Small intestine (tissue), 7 donors: ENCODE measurements at regions not wholly inside any gene's neighbourhood (a gene's known extent, or its start where the extent isn't known, plus 50 kb on each side); places are given as distances from the start of the nearest gene placed in this dataset.

Source experiments
- DNase-seq, 2 donors: peaks; one replicate each; pipeline versions ENCODE4 v3.0.0 to v3.0.0-alpha.2; 2013
- FAIRE-seq: peaks from 2 replicates; lab custom pipeline; 2012; peaks lifted over from hg19 to GRCh38; lab: Jason Lieb, UNC
- H3K27ac ChIP-seq, 3 donors: one replicate each; pipeline ENCODE4 v1.5.1; 2013; ENCODE audit warnings: low read length in 2 of 3, mild to moderate bottlenecking in 2 of 3, control low read depth in 1 of 3, inconsistent platforms in 1 of 3, low read depth in 1 of 3, moderate library complexity in 1 of 3
- H3K27me3 ChIP-seq, 3 donors: one replicate each; pipeline ENCODE4 v1.6.1; 2013; ENCODE audit warnings: low read length in 3 of 3, inconsistent platforms in 1 of 3; ENCODE audit not compliant: control insufficient read depth in 3 of 3, insufficient read depth in 3 of 3
- H3K36me3 ChIP-seq, 3 donors: one replicate each; pipeline ENCODE4 v1.6.1; 2013; ENCODE audit warnings: low read length in 3 of 3, inconsistent platforms in 1 of 3, low read depth in 1 of 3, mild to moderate bottlenecking in 1 of 3, moderate library complexity in 1 of 3; ENCODE audit not compliant: control insufficient read depth in 3 of 3, insufficient read depth in 2 of 3
- H3K4me1 ChIP-seq, 3 donors: one replicate each; pipeline ENCODE4 v1.6.1; 2013; ENCODE audit warnings: low read length in 2 of 3, inconsistent platforms in 1 of 3, low read depth in 1 of 3, mild to moderate bottlenecking in 1 of 3, moderate library complexity in 1 of 3; ENCODE audit not compliant: control insufficient read depth in 3 of 3, insufficient read depth in 2 of 3
- H3K4me3 ChIP-seq, 3 donors: one replicate each; pipeline ENCODE4 v1.5.1; 2013; ENCODE audit warnings: low read length in 3 of 3, control low read depth in 1 of 3, inconsistent platforms in 1 of 3, low read depth in 1 of 3, mild to moderate bottlenecking in 1 of 3, moderate library complexity in 1 of 3
- H3K9me3 ChIP-seq, 2 donors: one replicate each; pipeline ENCODE4 v1.6.1; 2013; ENCODE audit warnings: low read depth in 1 of 2, low read length in 1 of 2; ENCODE audit not compliant: control insufficient read depth in 2 of 2, insufficient read depth in 1 of 2
- WGBS, 3 donors: extraction: QIAGEN DNeasy Blood & Tissue Kit; methylation state at CpG; one replicate each; pipeline ENCODE4 v1.1.7; 2013; 5-methylcytosine and 5-hydroxymethylcytosine counted together
- donor health status: healthy with polysubstance abuse.
- donor health status: control.
- donor health status: control.
- donor health status: Bipolar disorder and iron deficiency.
- donor health status: healthy.

DNA sequence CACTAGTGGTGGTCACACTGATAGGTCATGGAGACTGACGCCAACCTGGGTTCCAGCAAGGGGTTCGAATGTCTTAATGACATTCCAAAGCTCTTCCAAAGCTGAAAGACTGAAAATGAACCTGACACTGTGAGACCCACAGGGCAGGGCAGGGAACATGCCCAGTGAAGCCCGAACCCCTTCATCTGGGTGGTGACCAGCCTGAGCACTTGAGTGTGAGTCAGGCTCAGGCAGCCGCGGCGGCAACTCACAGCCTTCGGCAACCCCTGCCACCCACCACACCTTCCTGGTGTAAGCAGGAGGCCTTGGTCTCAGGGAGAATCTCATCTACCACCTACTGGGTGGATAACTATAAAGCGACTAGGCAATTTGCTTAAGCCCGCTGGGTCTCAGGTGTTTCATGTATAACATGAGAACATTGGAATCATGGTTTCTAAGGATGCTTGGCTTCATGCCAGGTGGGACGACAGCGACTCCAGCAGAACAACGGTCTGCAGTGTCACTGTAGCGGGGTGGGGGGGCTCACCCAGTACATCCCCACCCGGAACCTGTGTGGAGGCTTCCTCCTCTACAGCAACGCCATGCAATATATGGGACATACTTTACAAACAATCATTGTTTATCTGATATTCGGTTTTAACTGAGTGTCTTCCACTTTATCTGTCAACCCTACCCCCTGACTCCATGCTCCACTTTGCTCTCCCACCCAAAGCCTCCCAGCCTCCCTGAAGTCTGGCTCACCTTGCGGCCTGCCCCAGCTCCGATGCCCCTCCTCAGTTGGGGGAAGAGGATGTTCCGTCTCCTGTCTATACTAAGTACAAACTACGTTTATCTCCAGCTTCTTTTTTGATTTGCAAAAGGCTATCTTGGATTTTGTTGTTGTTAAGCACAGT, 125.0 kb upstream of the MEF2A start:
- no peak overlapping the region for H3K4me3 ChIP-seq
- H3K9me3 ChIP-seq = no peaks in the 10 kb centered on the region
- H3K27ac ChIP-seq = no peak overlapping the region
- no peak for FAIRE-seq
- H3K4me1 ChIP-seq = peaks cover 0 to 6% (median 0%) of the 10 kb centered on the region in 3 donors
- H3K36me3 ChIP-seq = no peaks in the 10 kb centered on the region
- H3K27me3 ChIP-seq = no peaks in the 10 kb centered on the region
- no peak for DNase-seq
- WGBS, 3 donors = 81 to 86% (median 84%) methylated on average over 20 of the region's 20 CpGs

DNA sequence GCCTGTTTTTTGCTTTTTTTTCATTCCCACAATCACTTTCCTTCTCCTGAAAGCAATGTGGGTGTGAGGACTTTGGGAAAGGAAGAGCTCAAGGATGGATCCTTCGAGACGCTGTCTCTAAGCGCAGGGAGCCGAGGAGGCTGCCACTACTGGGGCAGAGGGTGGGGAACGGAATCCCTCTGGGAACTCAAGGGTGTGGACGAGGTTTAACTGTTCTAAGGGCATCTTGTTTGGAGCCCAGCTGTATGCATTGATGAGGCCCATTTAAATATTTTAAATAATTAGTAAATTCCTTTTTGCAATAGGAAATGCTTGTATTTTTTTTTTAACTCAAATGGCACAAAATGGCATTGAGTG, 124.4 kb upstream of the MEF2A start:
- FAIRE-seq (no peak), DNase-seq (no peak)
- Histone ChIP-seq H3K9me3 (no peaks in the 10 kb centered on the region), H3K27me3 (no peaks in the 10 kb centered on the region), H3K4me1 (peaks cover 0 to 6% (median 0%) of the 10 kb centered on the region in 3 donors), H3K4me3 (no peak overlapping the region), H3K27ac (no peak overlapping the region), H3K36me3 (no peaks in the 10 kb centered on the region)
- 79 to 88% (median 84%) methylated on average over 6 of the region's 6 CpGs for WGBS, 3 donors

DNA sequence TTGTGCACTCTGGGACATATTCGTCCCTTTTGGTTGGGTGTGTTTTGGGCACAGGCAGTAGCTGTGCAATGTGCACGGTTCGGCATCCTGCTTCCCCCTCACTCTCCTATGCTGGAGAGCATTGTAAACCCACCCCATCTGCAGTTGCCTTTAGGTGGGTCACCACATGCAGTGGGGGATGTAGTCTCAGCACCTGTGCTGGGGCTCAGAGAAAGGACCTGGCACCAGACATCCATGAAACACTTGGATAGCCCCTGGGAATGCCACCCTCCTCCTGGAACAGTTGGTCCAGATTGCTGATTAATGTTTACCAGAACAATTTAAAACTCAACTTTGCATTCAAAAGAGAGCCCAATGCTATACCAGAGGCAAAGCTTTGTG, 123.9 kb upstream of the MEF2A start:
- FAIRE-seq (no peak), DNase-seq (no peak)
- H3K9me3 ChIP-seq = no peaks in the 10 kb centered on the region
- H3K36me3 ChIP-seq = no peaks in the 10 kb centered on the region
- peaks cover 0 to 6% (median 0%) of the 10 kb centered on the region in 3 donors for H3K4me1 ChIP-seq
- H3K4me3 ChIP-seq = no peak overlapping the region
- WGBS, 3 donors = 71 to 82% (median 77%) methylated on average over 3 of the region's 3 CpGs
- peak overlapping the region in 1 of 3 donors; percentile 50 for H3K27ac ChIP-seq
- H3K27me3 ChIP-seq = no peaks in the 10 kb centered on the region

GRCh38 chr15:99442252-99442897, 123.4 kb upstream of the MEF2A start:
- Histone ChIP-seq H3K27ac (peak overlapping the region in 1 of 3 donors; percentile 50), H3K27me3 (no peaks in the 10 kb centered on the region), H3K36me3 (no peaks in the 10 kb centered on the region), H3K4me1 (peaks cover 0 to 6% (median 0%) of the 10 kb centered on the region in 3 donors), H3K9me3 (no peaks in the 10 kb centered on the region), H3K4me3 (no peak overlapping the region)
- peak; percentile 31 to 35 for DNase-seq
- FAIRE-seq = no peak
- WGBS, 3 donors = 16 to 39% (median 33%) methylated on average over 14 of the region's 14 CpGs

DNA sequence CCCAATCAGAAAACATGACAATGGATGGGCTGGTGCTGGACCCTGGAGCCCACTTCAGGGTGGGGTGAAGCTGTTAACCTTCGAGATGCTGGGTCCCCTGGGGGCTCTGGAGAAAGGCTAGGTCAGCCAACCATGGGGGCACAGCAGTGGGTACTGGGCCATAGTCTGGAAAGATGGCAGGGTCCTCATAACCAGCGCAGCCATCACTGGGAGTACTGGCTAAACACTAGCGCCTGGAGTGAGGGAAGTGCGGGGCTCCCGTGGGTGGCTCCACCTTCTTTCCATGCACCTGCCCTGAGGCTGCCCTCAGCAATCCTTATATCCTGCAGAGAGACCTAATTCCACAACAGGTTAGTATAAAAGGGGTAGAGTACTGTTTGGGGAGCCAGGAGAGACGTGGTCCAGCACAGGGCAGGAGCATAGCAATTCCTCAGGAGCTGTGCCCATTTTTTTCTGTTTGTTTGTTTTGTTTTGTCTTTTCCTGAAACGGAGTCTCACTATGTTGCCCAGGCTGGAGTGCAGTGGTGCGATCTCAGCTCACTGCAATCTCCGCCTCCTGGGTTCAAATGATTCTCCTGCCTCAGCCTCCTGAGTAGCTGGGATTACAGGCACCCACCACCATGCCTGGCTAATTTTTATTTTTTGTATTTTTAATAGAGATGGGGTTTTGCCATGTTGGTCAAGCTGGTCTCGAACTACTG, 122.6 kb upstream of the MEF2A start:
- H3K9me3 ChIP-seq = no peaks in the 10 kb centered on the region
- no peak overlapping the region for H3K27ac ChIP-seq
- no peak for DNase-seq
- no peak overlapping the region for H3K4me3 ChIP-seq
- WGBS, 3 donors = 59 to 81% (median 64%) methylated on average over 10 of the region's 10 CpGs
- H3K36me3 ChIP-seq = no peaks in the 10 kb centered on the region
- H3K27me3 ChIP-seq = no peaks in the 10 kb centered on the region
- FAIRE-seq = no peak
- H3K4me1 ChIP-seq = peaks cover 0 to 10% (median 3%) of the 10 kb centered on the region in 3 donors

GRCh38 chr15:99443768-99444446, 121.9 kb upstream of the MEF2A start:
- Histone ChIP-seq H3K36me3 (no peaks in the 10 kb centered on the region), H3K9me3 (no peaks in the 10 kb centered on the region), H3K27me3 (no peaks in the 10 kb centered on the region), H3K4me3 (no peak overlapping the region), H3K27ac (no peak overlapping the region), H3K4me1 (peaks cover 0 to 10% (median 3%) of the 10 kb centered on the region in 3 donors)
- FAIRE-seq (no peak), DNase-seq (no peak)
- 69 to 81% (median 72%) methylated on average over 13 of the region's 13 CpGs for WGBS, 3 donors

DNA sequence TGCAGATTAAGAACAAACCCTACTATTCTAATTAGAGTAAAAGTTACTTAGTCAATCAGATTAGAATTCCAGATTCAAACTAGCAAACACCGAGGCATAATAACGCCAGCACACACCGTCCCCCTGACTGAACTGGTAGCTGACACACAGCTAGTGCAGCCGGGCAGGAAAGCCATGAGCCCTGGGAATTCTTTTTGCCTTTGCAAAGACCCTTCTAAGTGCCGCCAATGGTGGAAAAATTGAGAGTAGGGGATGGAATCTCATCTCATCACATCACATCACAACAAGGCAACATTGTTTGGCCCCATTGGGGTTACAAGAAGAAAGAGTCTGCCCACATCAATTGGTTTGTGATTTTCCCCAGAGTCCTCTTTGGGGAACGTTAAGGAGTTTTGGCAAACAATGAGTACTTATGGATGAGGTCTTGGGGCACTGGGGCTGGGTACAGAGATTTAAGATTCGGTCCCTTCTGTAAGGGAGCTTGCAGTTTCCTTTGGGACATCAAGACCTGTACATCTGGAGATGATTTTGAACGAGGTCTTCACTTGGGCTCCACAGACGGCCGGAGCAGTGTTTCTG, 120.4 kb upstream of the MEF2A start:
- Histone ChIP-seq H3K4me1 (peaks cover 0 to 10% (median 3%) of the 10 kb centered on the region in 3 donors), H3K36me3 (no peaks in the 10 kb centered on the region), H3K27me3 (no peaks in the 10 kb centered on the region), H3K4me3 (no peak overlapping the region), H3K27ac (no peak overlapping the region), H3K9me3 (no peaks in the 10 kb centered on the region)
- WGBS, 3 donors = 76 to 84% (median 80%) methylated on average over 10 of the region's 10 CpGs
- no peak for DNase-seq
- FAIRE-seq = no peak
